ENCODE measurements at regions not wholly inside any gene's neighbourhood (a gene's known extent, or its start where the extent isn't known, plus 50 kb on each side); places are given as distances from the start of the nearest gene placed in this dataset.

DNA sequence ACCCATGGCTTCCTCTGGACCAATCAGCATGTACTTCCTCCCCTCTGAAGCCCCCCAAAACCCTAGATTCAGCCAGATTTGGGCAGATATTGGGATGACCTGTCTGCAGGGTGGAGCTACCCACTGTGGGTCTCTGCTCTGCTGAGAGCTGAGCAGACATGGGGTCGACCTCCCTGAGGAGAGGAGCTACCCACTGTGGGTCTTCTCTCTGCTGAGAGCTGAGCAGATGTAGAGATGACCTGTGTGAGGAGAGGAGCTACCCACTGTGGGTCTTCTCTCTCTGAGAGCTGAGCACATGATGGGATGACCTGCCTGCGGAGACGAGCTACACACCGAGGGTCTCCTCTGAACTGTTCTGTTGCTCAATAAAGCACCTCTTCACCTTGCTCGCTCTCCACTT is 89.6 kb downstream of the CAVIN4 start (continued):
- TF ChIP-seq RAD51 (IDR thresholded peaks at IDR 0.05; ENCODE audit: borderline replicate concordance, low read depth) = no peak
- no peak for TF ChIP-seq KLF16 (IDR thresholded peaks at IDR 0.05)
- TF ChIP-seq, protein P1, sequence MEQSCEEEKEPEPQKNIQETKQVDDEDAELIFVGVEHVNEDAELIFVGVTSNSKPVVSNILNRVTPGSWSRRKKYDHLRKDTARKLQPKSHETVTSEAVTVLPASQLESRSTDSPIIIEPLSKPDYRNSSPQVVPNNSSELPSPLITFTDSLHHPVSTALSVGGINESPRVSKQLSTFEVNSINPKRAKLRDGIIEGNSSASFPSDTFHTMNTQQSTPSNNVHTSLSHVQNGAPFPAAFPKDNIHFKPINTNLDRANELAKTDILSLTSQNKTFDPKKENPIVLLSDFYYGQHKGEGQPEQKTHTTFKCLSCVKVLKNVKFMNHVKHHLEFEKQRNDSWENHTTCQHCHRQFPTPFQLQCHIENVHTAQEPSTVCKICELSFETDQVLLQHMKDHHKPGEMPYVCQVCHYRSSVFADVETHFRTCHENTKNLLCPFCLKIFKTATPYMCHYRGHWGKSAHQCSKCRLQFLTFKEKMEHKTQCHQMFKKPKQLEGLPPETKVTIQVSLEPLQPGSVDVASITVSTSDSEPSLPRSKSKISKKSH (CRISPR knock-in tag; IDR thresholded peaks at IDR 0.05) = no peak
- no peak for TF ChIP-seq RFX5 (IDR thresholded peaks at IDR 0.05; ENCODE audit: low read depth, low read length)

DNA sequence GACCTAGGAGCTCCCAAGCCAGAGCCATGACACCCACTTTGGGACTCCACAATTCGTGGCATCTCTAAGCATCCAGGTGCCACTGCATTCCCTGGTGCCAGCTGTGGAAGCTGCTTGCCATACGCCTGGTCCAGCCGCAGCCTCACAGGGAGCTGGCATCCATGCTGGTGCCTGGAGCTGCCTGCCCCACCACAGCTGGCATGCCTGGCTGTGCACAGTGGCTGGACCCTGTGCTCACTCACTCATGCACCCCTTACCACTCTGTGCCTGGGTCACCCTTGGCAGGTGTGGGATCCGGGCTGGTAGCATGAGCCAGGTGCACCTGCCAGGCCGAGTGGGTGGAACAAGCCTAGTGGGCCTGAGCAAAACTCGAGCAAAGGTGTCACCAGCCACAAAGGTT is 90.1 kb downstream of the CAVIN4 start:
- Histone ChIP-seq H3K27me3 (ENCODE audit: control insufficient read depth in 2 of 2, insufficient read depth in 2 of 2, low read length in 2 of 2) (no peaks in the 10 kb centered on the region), H3K27ac (ENCODE audit: extremely low read depth, low read depth, low read length) (no peak overlapping the region), H3K4me1 (replicated peaks in 1 of 2; ENCODE audit: control insufficient read depth in 2 of 2, insufficient read depth in 2 of 2, low read length in 2 of 2) (no peaks in the 10 kb centered on the region), H3K9ac (ENCODE audit: insufficient read depth in 1 of 2, low read depth in 2 of 2, low read length in 2 of 2) (no peak overlapping the region), H3K4me2 (ENCODE audit: insufficient read depth, low read length) (no peak overlapping the region), H2AFZ (ENCODE audit: low read depth, low read length) (no peak overlapping the region), H3K36me3 (ENCODE audit: control insufficient read depth, insufficient read depth, low read length) (no peaks in the 10 kb centered on the region), H3K4me3 (no peak overlapping the region), H4K20me1 (replicated peaks; ENCODE audit: control insufficient read depth, insufficient read depth, low read length) (no peaks in the 10 kb centered on the region), H3K9me3 (replicated peaks; ENCODE audit: control insufficient read depth, insufficient read depth, low read depth, low read length) (no peaks in the 10 kb centered on the region), H3K79me2 (ENCODE audit: control insufficient read depth, insufficient read depth, low read length) (no peaks in the 10 kb centered on the region), H3K9me1 (ENCODE audit: control insufficient read depth, insufficient read depth, low read length) (no peaks in the 10 kb centered on the region)
- POLR2A ChIA-PET = no interaction called here
- ATAC-seq (no peak), DNase-seq (ENCODE audit: extremely low read depth in 1 of 4, low spot score in 3 of 4) (no peak), FAIRE-seq (no peak)
- intact Hi-C loops (cut with micrococcal nuclease) (no loop called here), in situ Hi-C loops (cut with MboI) (no loop called here)
- CTCF ChIA-PET (ENCODE audit: low intra/inter-chr PET ratio) = no interaction called here
- WGBS (ENCODE audit: insufficient coverage, low coverage, missing lambda C conversion rate) = 5% methylated on average over 6 of the region's 6 CpGs
- BruUV-seq (replicated peaks) = no TSS peak
- TF ChIP-seq, protein P2, sequence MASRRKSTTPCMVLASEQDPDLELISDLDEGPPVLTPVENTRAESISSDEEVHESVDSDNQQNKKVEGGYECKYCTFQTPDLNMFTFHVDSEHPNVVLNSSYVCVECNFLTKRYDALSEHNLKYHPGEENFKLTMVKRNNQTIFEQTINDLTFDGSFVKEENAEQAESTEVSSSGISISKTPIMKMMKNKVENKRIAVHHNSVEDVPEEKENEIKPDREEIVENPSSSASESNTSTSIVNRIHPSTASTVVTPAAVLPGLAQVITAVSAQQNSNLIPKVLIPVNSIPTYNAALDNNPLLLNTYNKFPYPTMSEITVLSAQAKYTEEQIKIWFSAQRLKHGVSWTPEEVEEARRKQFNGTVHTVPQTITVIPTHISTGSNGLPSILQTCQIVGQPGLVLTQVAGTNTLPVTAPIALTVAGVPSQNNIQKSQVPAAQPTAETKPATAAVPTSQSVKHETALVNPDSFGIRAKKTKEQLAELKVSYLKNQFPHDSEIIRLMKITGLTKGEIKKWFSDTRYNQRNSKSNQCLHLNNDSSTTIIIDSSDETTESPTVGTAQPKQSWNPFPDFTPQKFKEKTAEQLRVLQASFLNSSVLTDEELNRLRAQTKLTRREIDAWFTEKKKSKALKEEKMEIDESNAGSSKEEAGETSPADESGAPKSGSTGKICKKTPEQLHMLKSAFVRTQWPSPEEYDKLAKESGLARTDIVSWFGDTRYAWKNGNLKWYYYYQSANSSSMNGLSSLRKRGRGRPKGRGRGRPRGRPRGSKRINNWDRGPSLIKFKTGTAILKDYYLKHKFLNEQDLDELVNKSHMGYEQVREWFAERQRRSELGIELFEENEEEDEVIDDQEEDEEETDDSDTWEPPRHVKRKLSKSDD (conservative IDR thresholded peaks at IDR 0.05; ENCODE audit: low read length) = no peak
- TF ChIP-seq, protein P3, sequence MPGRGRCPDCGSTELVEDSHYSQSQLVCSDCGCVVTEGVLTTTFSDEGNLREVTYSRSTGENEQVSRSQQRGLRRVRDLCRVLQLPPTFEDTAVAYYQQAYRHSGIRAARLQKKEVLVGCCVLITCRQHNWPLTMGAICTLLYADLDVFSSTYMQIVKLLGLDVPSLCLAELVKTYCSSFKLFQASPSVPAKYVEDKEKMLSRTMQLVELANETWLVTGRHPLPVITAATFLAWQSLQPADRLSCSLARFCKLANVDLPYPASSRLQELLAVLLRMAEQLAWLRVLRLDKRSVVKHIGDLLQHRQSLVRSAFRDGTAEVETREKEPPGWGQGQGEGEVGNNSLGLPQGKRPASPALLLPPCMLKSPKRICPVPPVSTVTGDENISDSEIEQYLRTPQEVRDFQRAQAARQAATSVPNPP (IDR thresholded peaks at IDR 0.05; ENCODE audit: borderline replicate concordance, insufficient read depth, insufficient read length) = no peak
- no peak for TF ChIP-seq HSF4 (CRISPR knock-in tag; IDR thresholded peaks at IDR 0.05; ENCODE audit: borderline replicate concordance)
- TF ChIP-seq, protein P4, sequence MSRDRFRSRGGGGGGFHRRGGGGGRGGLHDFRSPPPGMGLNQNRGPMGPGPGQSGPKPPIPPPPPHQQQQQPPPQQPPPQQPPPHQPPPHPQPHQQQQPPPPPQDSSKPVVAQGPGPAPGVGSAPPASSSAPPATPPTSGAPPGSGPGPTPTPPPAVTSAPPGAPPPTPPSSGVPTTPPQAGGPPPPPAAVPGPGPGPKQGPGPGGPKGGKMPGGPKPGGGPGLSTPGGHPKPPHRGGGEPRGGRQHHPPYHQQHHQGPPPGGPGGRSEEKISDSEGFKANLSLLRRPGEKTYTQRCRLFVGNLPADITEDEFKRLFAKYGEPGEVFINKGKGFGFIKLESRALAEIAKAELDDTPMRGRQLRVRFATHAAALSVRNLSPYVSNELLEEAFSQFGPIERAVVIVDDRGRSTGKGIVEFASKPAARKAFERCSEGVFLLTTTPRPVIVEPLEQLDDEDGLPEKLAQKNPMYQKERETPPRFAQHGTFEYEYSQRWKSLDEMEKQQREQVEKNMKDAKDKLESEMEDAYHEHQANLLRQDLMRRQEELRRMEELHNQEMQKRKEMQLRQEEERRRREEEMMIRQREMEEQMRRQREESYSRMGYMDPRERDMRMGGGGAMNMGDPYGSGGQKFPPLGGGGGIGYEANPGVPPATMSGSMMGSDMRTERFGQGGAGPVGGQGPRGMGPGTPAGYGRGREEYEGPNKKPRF (IDR thresholded peaks at IDR 0.05; ENCODE audit: low read depth, low read length) = no peak
- TF ChIP-seq, protein P5, sequence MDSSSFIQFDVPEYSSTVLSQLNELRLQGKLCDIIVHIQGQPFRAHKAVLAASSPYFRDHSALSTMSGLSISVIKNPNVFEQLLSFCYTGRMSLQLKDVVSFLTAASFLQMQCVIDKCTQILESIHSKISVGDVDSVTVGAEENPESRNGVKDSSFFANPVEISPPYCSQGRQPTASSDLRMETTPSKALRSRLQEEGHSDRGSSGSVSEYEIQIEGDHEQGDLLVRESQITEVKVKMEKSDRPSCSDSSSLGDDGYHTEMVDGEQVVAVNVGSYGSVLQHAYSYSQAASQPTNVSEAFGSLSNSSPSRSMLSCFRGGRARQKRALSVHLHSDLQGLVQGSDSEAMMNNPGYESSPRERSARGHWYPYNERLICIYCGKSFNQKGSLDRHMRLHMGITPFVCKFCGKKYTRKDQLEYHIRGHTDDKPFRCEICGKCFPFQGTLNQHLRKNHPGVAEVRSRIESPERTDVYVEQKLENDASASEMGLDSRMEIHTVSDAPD (CRISPR knock-in tag; IDR thresholded peaks at IDR 0.05) = no peak
- TF ChIP-seq SP1 (CRISPR knock-in tag; IDR thresholded peaks at IDR 0.05) = no peak
